ENCODE measurements at regions not wholly inside any gene's neighbourhood (a gene's known extent, or its start where the extent isn't known, plus 50 kb on each side); places are given as distances from the start of the nearest gene placed in this dataset.

DNA sequence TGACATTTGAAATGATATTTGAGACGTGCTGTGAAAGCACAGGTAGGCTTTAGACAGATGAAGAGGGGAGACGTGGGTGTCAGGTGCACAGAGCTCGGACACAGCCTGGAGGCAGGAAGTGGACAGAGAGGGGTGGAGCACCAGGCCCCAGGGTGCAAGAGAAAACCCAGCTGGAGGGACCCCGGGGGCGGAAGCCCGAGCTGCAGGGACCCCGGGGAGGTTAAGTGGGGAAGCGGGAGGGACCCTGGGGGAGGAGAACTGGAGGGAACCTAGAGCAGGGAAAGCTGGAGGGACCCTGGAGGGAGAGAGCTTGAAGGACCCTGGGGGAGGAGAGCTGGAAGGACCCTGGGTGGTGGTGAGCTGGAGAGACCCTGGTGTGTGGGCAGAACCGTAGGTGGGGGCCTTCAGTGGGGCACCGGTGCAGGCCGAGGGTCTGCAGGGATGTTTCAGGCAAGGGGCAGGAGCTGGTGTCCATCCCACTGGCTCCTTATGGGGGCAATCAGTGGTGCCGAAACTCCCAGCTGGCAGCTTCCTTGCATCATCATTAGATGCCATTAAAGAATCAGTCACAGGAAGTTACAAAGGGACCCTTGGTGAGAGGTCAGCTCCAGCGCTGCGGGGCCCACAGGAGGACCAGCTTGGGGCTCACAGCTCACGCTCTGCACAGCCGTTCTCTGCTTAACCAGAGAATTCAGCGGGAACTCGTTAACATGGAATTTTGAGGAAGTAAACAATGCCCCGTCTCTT is 246.6 kb downstream of the EIPR1 start:
- H2BK15ac ChIP-seq (ENCODE audit: low read length) = no peak overlapping the region
- no peaks in the 10 kb centered on the region for H3K79me2 ChIP-seq (ENCODE audit: control insufficient read depth in 1 of 2, insufficient read depth in 2 of 2, low read length in 2 of 2)
- no peak overlapping the region for H3K56ac ChIP-seq (replicated peaks; ENCODE audit: insufficient read length, low read depth, low read length)
- WGBS, 2 experiments (ENCODE audit: extremely low coverage in 1 of 2, insufficient coverage in 1 of 2, insufficient read length in 1 of 2, insufficient replicate concordance in 2 of 2, low coverage in 1 of 2, low lambda C conversion rate in 2 of 2, missing lambda C conversion rate in 1 of 2) = 84% methylated on average over 19 of the region's 19 CpGs; no CpG with 5 or more reads in 1 of the 2 experiments
- H2BK120ac ChIP-seq (replicated peaks; ENCODE audit: low read depth, low read length) = no peak overlapping the region
- no peaks in the 10 kb centered on the region; a peak in 1 of 7 replicates for H3K4me1 ChIP-seq (replicated peaks in 1 of 4; ENCODE audit: control insufficient read depth in 3 of 4, insufficient read depth in 4 of 4, low read length in 3 of 4)
- no peaks in the 10 kb centered on the region for H3K27me3 ChIP-seq (replicated peaks in 1 of 4; ENCODE audit: control insufficient read depth in 3 of 4, extremely low read depth in 1 of 4, insufficient read depth in 3 of 4, low read length in 3 of 4)
- H3K23ac ChIP-seq (ENCODE audit: insufficient read length) = no peak overlapping the region
- H2AK5ac ChIP-seq (ENCODE audit: low read depth, low read length) = no peak overlapping the region
- ChIA-PET POLR2A (ENCODE audit: partially characterized antibody) (interaction anchor here (0.7 to 1.5 kb wide), 3 partner anchors 25 to 59 kb away, joined by 3 to 4 read pairs (median 4); no protein-coding TSS in a partner anchor), CTCF (ENCODE audit: partially characterized antibody) (interaction anchor here (0.6 to 1.4 kb wide), 3 partner anchors 49 to 436 kb away, joined by 3 read pairs; no protein-coding TSS in a partner anchor)
- H3K79me1 ChIP-seq (ENCODE audit: low read depth, low read length) = no peaks in the 10 kb centered on the region
- H3K9me3 ChIP-seq (ENCODE audit: insufficient read depth in 2 of 2, low read depth in 1 of 2, low read length in 1 of 2) = peaks cover 6% of the 10 kb centered on the region in 2 experiments; a peak in 2 of 4 replicates
- no peak overlapping the region for H2BK12ac ChIP-seq (ENCODE audit: low read depth, low read length)
- no peak overlapping the region for H3K4me3 ChIP-seq (ENCODE audit: extremely low read depth in 1 of 4, insufficient read depth in 2 of 4, low read depth in 3 of 4, low read length in 4 of 4)
- TF ChIP-seq GTF2F1 (IDR thresholded peaks at IDR 0.05; ENCODE audit: borderline replicate concordance, low read depth, low read length) (no peak), TEAD4 (IDR thresholded peaks at IDR 0.05; ENCODE audit: low read depth, low read length) (no peak), TAF1 (IDR thresholded peaks at IDR 0.05; ENCODE audit: low read depth, low read length) (no peak), SRF (IDR thresholded peaks at IDR 0.05; ENCODE audit: low read depth, low read length) (no peak), NANOG (IDR thresholded peaks at IDR 0.05; ENCODE audit: insufficient read depth, low read depth, low read length, poor library complexity, severe bottlenecking) (no peak), BRCA1 (IDR thresholded peaks at IDR 0.05; ENCODE audit: low read depth, low read length) (no peak), POLR2AphosphoS5 (IDR thresholded peaks at IDR 0.05; ENCODE audit: low read depth, low read length) (no peak), SIRT6 (IDR thresholded peaks at IDR 0.05; ENCODE audit: low read length) (no peak)
- no peak overlapping the region for H2AFZ ChIP-seq (ENCODE audit: low read length)
- DNase-seq (ENCODE audit: low read depth in 1 of 2, low spot score in 2 of 2) = no peak
- no peak overlapping the region for H3K18ac ChIP-seq (ENCODE audit: extremely low read depth, low read length)
- no peak overlapping the region for H4K5ac ChIP-seq (ENCODE audit: insufficient read length, low read depth, low read length)
- H3K23me2 ChIP-seq (ENCODE audit: low read depth, low read length) = no peaks in the 10 kb centered on the region
- no peak overlapping the region for H3K9ac ChIP-seq (replicated peaks in 1 of 4; ENCODE audit: extremely low read depth in 1 of 4, low read depth in 3 of 4, low read length in 3 of 4)
- H4K8ac ChIP-seq (ENCODE audit: extremely low read depth, insufficient read depth, low read length) = peak overlapping the region; percentile 75; the same call in 1 of the 2 replicates
- no peak overlapping the region for H3K27ac ChIP-seq (ENCODE audit: low read depth, low read length)
- no peak for FAIRE-seq
- no peaks in the 10 kb centered on the region for H3K36me3 ChIP-seq (ENCODE audit: control insufficient read depth in 2 of 4, insufficient read depth in 4 of 4, low read length in 3 of 4)
- H3K4me2 ChIP-seq (ENCODE audit: insufficient read depth in 1 of 2, low read depth in 2 of 2, low read length in 2 of 2) = no peak overlapping the region
- no peak overlapping the region for H3K4ac ChIP-seq (replicated peaks; ENCODE audit: insufficient read length, low read depth, low read length)
- H2BK5ac ChIP-seq (ENCODE audit: low read depth, low read length) = no peak overlapping the region
- no peak overlapping the region for H2BK20ac ChIP-seq (ENCODE audit: low read length)
- no peaks in the 10 kb centered on the region for H4K20me1 ChIP-seq (replicated peaks in 1 of 2; ENCODE audit: control insufficient read depth in 1 of 2, insufficient read depth in 2 of 2, low read length in 2 of 2)
- no peak overlapping the region for H3K14ac ChIP-seq (ENCODE audit: insufficient read length)
- H4K91ac ChIP-seq (replicated peaks; ENCODE audit: insufficient read length, low read length) = no peak overlapping the region

Measured in H1 (cell line).